Natural killer cell (primary cell): ENCODE measurements at regions not wholly inside any gene's neighbourhood (a gene's known extent, or its start where the extent isn't known, plus 50 kb on each side); places are given as distances from the start of the nearest gene placed in this dataset.

Experiments used
- ATAC-seq, 3 donors: fragments of 150-1000 bp in 2 of 3; fragments of 200-7000 bp in 1 of 3; cut with Tn5 transposase; 1 replicate in 1 of 3; 2 replicates in 2 of 3; pipeline ENCODE4 v1.10.0; 2021; ENCODE audit warnings: mild to moderate bottlenecking in 2 of 3, moderate library complexity in 2 of 3
- DNase-seq, 2 donors: peaks; one replicate each; pipeline versions ENCODE4 v3.0.0 to v3.0.0-alpha.2; 2013 to 2021; ENCODE audit warnings: mixed read lengths in 1 of 2
- H3K27ac ChIP-seq: one replicate; pipeline ENCODE4 v1.5.1; 2013; ENCODE audit warnings: mild to moderate bottlenecking, low read length
- H3K27me3 ChIP-seq: one replicate; pipeline ENCODE4 v1.6.1; 2013; ENCODE audit warnings: low read length; ENCODE audit not compliant: control insufficient read depth, insufficient read depth
- H3K36me3 ChIP-seq: one replicate; pipeline ENCODE4 v1.6.1; 2013; ENCODE audit warnings: low read length; ENCODE audit not compliant: control insufficient read depth, insufficient read depth
- H3K4me1 ChIP-seq: one replicate; pipeline ENCODE4 v1.6.1; 2013; ENCODE audit warnings: low read length; ENCODE audit not compliant: control insufficient read depth, insufficient read depth
- H3K4me3 ChIP-seq: one replicate; pipeline ENCODE4 v1.5.1; 2013; ENCODE audit warnings: low read length
- H3K9me3 ChIP-seq: one replicate; pipeline ENCODE4 v1.6.1; 2013; ENCODE audit warnings: low read length; ENCODE audit not compliant: control insufficient read depth, insufficient read depth
- H3K27ac Mint-ChIP-seq, 2 donors: one replicate each; pipeline ENCODE4 v1.8.0; 2022; ENCODE audit warnings: mild to moderate bottlenecking in 2 of 2, mixed read lengths in 2 of 2, moderate library complexity in 1 of 2
- H3K27me3 Mint-ChIP-seq, 2 donors: one replicate each; pipeline ENCODE4 v1.8.0; 2022; ENCODE audit warnings: low read depth in 2 of 2, mixed read lengths in 2 of 2
- H3K36me3 Mint-ChIP-seq: one replicate; pipeline ENCODE4 v1.8.0; 2022; ENCODE audit warnings: mixed read lengths
- H3K4me1 Mint-ChIP-seq, 2 donors: one replicate each; pipeline ENCODE4 v1.8.0; 2022; ENCODE audit warnings: mixed read lengths in 2 of 2
- H3K4me3 Mint-ChIP-seq: one replicate; pipeline ENCODE4 v1.8.0; 2022; ENCODE audit warnings: mild to moderate bottlenecking, moderate library complexity, mixed read lengths
- H3K9me3 Mint-ChIP-seq, 2 donors: one replicate each; pipeline ENCODE4 v1.8.0; 2022; ENCODE audit warnings: mixed read lengths in 2 of 2
- WGBS: methylation state at CpG from one replicate; pipeline ENCODE4 v1.1.7; 2013; ENCODE audit warnings: missing lambda C conversion rate; ENCODE audit not compliant: insufficient coverage; 5-methylcytosine and 5-hydroxymethylcytosine counted together
- intact Hi-C: fragments of 100-400 bp; cut with micrococcal nuclease; formaldehyde crosslinking; loops from one replicate; pipeline ENCODE4 v1.14.2; 2022
- TF ChIP-seq, protein P1 (sequence below): fragments of 200-600 bp; IDR thresholded peaks from one replicate; pipeline ENCODE4 v1.8.0; 2022; ENCODE audit warnings: antibody characterized with exemption

DNA sequence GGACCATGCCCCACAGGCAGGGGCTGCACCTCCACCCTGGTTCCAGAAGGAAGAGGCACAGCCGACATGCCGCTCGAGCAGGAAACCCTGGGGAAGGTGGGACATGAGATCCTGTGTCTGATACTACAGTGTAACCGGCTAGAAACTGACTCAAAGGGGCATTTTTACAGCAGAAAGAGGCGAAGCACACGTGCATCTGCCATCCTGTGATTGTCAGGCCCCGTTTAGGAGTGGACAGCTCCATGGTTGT is 62.7 kb downstream of the SIK1 start:
- peaks cover 0 to 2% of the 10 kb centered on the region in 2 donors for H3K27me3 Mint-ChIP-seq
- H3K36me3 Mint-ChIP-seq: no peaks in the 10 kb centered on the region
- Histone ChIP-seq H3K4me3 (no peak overlapping the region), H3K4me1 (peaks cover 33% of the 10 kb centered on the region), H3K36me3 (no peaks in the 10 kb centered on the region), H3K9me3 (no peaks in the 10 kb centered on the region), H3K27me3 (no peaks in the 10 kb centered on the region), H3K27ac (no peak overlapping the region)
- peak overlapping the region in 1 of 2 donors; percentile 25 for H3K27ac Mint-ChIP-seq
- peaks cover 26 to 27% of the 10 kb centered on the region in 2 donors for H3K4me1 Mint-ChIP-seq
- TF ChIP-seq, protein P1, sequence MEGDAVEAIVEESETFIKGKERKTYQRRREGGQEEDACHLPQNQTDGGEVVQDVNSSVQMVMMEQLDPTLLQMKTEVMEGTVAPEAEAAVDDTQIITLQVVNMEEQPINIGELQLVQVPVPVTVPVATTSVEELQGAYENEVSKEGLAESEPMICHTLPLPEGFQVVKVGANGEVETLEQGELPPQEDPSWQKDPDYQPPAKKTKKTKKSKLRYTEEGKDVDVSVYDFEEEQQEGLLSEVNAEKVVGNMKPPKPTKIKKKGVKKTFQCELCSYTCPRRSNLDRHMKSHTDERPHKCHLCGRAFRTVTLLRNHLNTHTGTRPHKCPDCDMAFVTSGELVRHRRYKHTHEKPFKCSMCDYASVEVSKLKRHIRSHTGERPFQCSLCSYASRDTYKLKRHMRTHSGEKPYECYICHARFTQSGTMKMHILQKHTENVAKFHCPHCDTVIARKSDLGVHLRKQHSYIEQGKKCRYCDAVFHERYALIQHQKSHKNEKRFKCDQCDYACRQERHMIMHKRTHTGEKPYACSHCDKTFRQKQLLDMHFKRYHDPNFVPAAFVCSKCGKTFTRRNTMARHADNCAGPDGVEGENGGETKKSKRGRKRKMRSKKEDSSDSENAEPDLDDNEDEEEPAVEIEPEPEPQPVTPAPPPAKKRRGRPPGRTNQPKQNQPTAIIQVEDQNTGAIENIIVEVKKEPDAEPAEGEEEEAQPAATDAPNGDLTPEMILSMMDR: no peak
- ATAC-seq: no peak
- no peak for DNase-seq
- intact Hi-C loops: no loop called here
- H3K9me3 Mint-ChIP-seq: no peaks in the 10 kb centered on the region
- 92% methylated on average over 7 of the region's 7 CpGs for WGBS
- H3K4me3 Mint-ChIP-seq: no peak overlapping the region

DNA sequence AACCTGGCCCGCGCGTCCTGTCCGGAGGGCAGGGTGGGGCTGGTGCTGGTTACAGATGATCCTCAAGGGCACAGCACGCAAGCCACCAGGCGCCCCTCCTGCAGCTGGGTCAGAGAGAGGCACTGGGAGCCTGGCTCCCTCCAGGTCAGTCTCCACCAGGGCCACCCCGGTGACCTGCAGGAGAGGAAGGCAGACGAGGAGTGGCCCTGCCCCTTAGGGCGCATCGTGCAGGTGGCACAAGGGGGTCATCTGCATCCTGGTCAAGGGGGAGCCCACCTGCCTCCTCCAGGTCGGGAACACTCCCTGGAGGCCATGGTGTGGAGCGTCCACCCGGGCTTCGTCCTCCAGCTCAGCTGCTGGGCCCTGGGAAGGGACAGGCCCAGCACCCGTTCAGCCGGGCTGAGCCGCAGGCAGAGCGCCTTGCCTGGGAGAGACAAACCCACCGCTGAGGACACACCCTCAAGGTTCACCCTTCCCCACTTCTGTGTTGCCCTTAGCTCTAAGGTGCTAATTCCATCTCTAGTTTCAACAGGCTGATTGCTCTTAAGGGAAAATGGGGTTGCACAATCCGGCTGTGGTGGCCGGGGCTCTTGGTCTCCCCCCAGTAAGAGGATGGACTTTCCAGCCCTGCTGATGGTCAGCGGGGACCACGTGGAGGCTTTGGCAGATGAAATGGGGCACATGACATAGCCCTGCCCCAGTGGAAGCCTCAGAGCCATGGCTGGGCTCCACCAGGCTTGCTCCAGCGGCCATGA is 63.2 kb downstream of the SIK1 start:
- no peak for ATAC-seq
- intact Hi-C loops: no loop called here
- TF ChIP-seq, protein P1: no peak
- no peaks in the 10 kb centered on the region for H3K36me3 ChIP-seq
- Mint-ChIP-seq H3K27me3 (no peaks in the 10 kb centered on the region), H3K4me1 (peaks cover 26 to 27% of the 10 kb centered on the region in 2 donors), H3K36me3 (no peaks in the 10 kb centered on the region), H3K4me3 (no peak overlapping the region), H3K9me3 (no peaks in the 10 kb centered on the region), H3K27ac (peak overlapping the region; percentile 25 to 94)
- no peaks in the 10 kb centered on the region for H3K9me3 ChIP-seq
- DNase-seq: no peak
- no peak overlapping the region for H3K4me3 ChIP-seq
- peaks cover 33% of the 10 kb centered on the region for H3K4me1 ChIP-seq
- WGBS: 91% methylated on average over 24 of the region's 24 CpGs
- H3K27ac ChIP-seq: peak overlapping the region; percentile 98
- no peaks in the 10 kb centered on the region for H3K27me3 ChIP-seq

DNA sequence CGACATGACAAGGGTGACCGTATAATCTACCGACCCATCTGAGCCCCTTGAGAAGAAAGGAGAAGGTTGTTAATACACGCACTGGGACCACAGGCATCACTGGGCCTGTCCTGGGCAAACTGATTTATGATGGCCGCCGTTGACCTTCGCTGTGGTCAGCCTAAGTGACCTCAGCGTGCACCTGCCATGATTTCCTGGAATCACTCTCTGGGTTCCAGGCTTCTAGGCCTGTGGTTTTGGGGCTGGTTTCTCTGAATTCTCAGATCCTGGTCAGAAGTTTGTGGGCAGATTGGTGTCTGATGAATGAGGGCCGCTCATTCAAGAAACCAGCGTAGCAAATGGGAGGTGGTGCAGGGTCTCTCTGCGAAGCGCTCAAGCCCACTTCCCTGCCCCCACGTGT is 64.0 kb downstream of the SIK1 start:
- peak overlapping the region; percentile 83 for H3K4me3 Mint-ChIP-seq
- Histone ChIP-seq H3K36me3 (no peaks in the 10 kb centered on the region), H3K4me3 (peak overlapping the region; percentile 30), H3K9me3 (no peaks in the 10 kb centered on the region), H3K27ac (peak overlapping the region; percentile 98), H3K4me1 (peaks cover 33% of the 10 kb centered on the region), H3K27me3 (no peaks in the 10 kb centered on the region)
- H3K4me1 Mint-ChIP-seq: peaks cover 26 to 27% of the 10 kb centered on the region in 2 donors
- H3K27ac Mint-ChIP-seq: peak overlapping the region; percentile 94 to 97
- TF ChIP-seq, protein P1: no peak
- no peak for ATAC-seq
- intact Hi-C loops: no loop called here
- DNase-seq: no peak
- H3K36me3 Mint-ChIP-seq: no peaks in the 10 kb centered on the region
- 25% methylated on average over 13 of the region's 13 CpGs for WGBS
- no peaks in the 10 kb centered on the region for H3K9me3 Mint-ChIP-seq
- no peaks in the 10 kb centered on the region for H3K27me3 Mint-ChIP-seq

DNA sequence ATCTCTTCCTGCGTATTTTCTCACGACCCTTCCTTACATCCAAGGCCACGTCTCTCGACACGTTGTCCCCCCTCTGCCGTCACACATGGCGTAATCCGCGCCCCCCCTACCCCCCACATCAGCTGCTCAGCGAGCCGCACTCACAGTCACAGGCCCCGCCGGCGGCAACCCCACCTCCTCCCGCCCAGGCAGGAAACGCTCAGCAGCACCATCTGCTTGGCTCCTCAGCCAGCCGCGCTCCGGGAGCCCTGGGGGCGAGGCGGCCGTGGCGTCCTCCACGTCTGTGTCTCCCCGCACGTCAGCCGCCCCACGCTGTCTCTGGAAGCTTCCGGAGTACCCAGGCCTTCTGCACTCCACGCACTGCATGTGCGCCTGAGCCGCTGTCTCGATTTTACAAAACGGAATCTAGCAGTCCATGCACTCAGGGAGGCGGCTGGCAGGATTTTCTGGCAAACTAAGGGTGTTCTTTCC is 64.6 kb downstream of the SIK1 start:
- intact Hi-C loops: no loop called here
- peak overlapping the region; percentile 94 to 97 for H3K27ac Mint-ChIP-seq
- DNase-seq (peak; percentile 82 to 93), ATAC-seq (peak; percentile 85 to 91 (median 90))
- H3K4me1 Mint-ChIP-seq: peaks cover 26 to 27% of the 10 kb centered on the region in 2 donors
- TF ChIP-seq, protein P1: no peak
- H3K27me3 Mint-ChIP-seq: no peaks in the 10 kb centered on the region
- 5% methylated on average over 35 of the region's 35 CpGs for WGBS
- H3K9me3 Mint-ChIP-seq: no peaks in the 10 kb centered on the region
- peak overlapping the region; percentile 83 for H3K4me3 Mint-ChIP-seq
- peak overlapping the region; percentile 30 for H3K4me3 ChIP-seq
- no peaks in the 10 kb centered on the region for H3K36me3 ChIP-seq
- H3K27me3 ChIP-seq: no peaks in the 10 kb centered on the region
- H3K36me3 Mint-ChIP-seq: no peaks in the 10 kb centered on the region
- H3K4me1 ChIP-seq: peaks cover 33% of the 10 kb centered on the region
- peak overlapping the region; percentile 98 for H3K27ac ChIP-seq
- no peaks in the 10 kb centered on the region for H3K9me3 ChIP-seq
